ENCODE measurements at regions not wholly inside any gene's neighbourhood (a gene's known extent, or its start where the extent isn't known, plus 50 kb on each side); places are given as distances from the start of the nearest gene placed in this dataset.

DNA sequence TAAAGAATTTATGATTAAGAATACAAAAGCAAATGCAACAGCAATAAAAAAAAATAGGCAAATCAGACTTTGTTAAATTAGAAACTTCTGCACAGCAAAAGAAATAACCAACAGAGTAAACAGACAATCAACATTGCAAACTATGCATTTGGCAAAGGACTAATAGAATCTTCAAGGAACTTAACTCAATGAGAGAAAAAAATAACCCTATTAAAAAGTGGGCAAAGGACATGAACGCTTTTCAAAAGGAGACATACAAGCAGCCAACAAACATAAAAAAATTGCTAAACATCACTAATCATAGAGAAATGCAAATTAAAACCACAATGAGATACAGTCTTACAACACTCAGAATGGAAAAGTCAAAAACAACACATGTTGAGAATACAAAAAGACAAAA, 166.0 kb upstream of the DSEL start:
- TF ChIP-seq, protein P1, sequence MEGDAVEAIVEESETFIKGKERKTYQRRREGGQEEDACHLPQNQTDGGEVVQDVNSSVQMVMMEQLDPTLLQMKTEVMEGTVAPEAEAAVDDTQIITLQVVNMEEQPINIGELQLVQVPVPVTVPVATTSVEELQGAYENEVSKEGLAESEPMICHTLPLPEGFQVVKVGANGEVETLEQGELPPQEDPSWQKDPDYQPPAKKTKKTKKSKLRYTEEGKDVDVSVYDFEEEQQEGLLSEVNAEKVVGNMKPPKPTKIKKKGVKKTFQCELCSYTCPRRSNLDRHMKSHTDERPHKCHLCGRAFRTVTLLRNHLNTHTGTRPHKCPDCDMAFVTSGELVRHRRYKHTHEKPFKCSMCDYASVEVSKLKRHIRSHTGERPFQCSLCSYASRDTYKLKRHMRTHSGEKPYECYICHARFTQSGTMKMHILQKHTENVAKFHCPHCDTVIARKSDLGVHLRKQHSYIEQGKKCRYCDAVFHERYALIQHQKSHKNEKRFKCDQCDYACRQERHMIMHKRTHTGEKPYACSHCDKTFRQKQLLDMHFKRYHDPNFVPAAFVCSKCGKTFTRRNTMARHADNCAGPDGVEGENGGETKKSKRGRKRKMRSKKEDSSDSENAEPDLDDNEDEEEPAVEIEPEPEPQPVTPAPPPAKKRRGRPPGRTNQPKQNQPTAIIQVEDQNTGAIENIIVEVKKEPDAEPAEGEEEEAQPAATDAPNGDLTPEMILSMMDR (IDR thresholded peaks at IDR 0.05; ENCODE audit: insufficient read depth, low read length, poor library complexity, severe bottlenecking), result no peak

DNA sequence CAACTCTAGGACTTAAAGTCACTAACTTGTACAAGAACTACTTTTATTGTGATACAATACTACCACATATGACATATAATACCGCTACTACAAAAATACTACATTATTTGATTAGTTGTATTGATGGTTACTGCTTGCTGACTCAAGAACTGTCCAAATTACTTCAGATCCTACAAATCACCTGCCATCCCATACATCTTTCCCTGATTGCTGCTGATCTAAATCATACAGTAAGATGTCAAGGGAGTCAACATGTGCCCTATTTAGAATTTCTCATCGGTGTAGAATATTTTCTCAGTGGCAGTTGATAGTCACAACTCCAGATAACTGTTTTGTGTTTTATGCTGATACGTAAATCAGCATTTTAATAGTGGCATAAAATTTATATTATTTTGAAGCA, 161.0 kb upstream of the DSEL start:
- no peak for DNase-seq (ENCODE audit: extremely low read depth, insufficient read length)
- TF ChIP-seq, protein P1 (IDR thresholded peaks at IDR 0.05; ENCODE audit: insufficient read depth, low read length, poor library complexity, severe bottlenecking), result no peak
- no peaks in the 10 kb centered on the region for H3K27me3 ChIP-seq (replicated peaks; ENCODE audit: control insufficient read depth, insufficient read depth, low read length)
- no peak overlapping the region for H3K4me3 ChIP-seq (replicated peaks; ENCODE audit: low read depth, low read length)
- H3K36me3 ChIP-seq (ENCODE audit: control insufficient read depth, insufficient read depth, low read length), result no peaks in the 10 kb centered on the region

More for the DNA sequence above, 166.0 kb upstream of the DSEL start:
- H3K4me3 ChIP-seq (replicated peaks; ENCODE audit: low read depth, low read length), result no peak overlapping the region
- no peaks in the 10 kb centered on the region for H3K27me3 ChIP-seq (replicated peaks; ENCODE audit: control insufficient read depth, insufficient read depth, low read length)
- DNase-seq (ENCODE audit: extremely low read depth, insufficient read length), result no peak
- H3K36me3 ChIP-seq (ENCODE audit: control insufficient read depth, insufficient read depth, low read length), result no peaks in the 10 kb centered on the region

DNA sequence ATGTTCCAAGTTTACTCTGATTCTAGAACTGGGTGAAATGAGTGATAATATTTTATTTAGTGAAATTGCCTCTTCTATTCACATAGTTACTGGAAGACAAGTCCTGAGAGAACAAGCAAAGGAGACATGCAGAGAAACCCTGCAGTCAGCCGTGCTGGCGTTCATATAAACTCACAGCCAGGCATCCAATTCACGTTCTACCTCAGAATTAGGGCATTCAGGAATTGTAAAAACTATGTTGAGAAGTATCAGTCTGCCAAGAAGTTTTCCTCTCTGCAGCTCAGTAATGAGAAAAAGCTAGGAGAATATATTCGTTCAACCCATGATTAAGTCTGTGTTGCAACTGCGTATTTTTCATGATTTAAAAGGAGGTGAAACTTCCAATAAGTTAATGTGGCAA, 156.2 kb upstream of the DSEL start:
- Histone ChIP-seq H3K36me3 (ENCODE audit: control insufficient read depth, insufficient read depth, low read length) (no peaks in the 10 kb centered on the region), H3K4me3 (replicated peaks; ENCODE audit: low read depth, low read length) (no peak overlapping the region), H3K27me3 (replicated peaks; ENCODE audit: control insufficient read depth, insufficient read depth, low read length) (no peaks in the 10 kb centered on the region)
- no peak for DNase-seq (ENCODE audit: extremely low read depth, insufficient read length)
- TF ChIP-seq, protein P1 (IDR thresholded peaks at IDR 0.05; ENCODE audit: insufficient read depth, low read length, poor library complexity, severe bottlenecking), result no peak

DNA sequence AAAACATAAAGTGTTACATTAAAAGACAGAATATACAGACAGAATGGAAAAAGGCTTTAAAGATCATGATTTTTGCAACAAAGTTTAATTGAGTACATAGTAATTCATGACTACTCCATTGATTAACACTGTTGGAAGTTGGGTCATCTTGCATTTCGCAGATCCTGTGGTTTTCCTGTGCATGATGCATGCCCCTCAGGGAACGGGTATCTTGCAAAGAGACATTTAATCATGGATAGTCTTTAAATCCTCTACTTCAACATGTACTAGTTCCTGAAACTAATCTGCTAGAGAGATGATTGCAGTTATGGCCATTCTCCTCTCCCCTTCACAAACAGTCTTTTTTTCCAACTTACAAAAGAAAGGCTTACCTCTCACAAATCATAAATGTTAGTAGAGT, 155.6 kb upstream of the DSEL start:
- Histone ChIP-seq H3K36me3 (ENCODE audit: control insufficient read depth, insufficient read depth, low read length) (no peaks in the 10 kb centered on the region), H3K27me3 (replicated peaks; ENCODE audit: control insufficient read depth, insufficient read depth, low read length) (no peaks in the 10 kb centered on the region), H3K4me3 (replicated peaks; ENCODE audit: low read depth, low read length) (no peak overlapping the region)
- TF ChIP-seq, protein P1 (IDR thresholded peaks at IDR 0.05; ENCODE audit: insufficient read depth, low read length, poor library complexity, severe bottlenecking), result no peak
- DNase-seq (ENCODE audit: extremely low read depth, insufficient read length), result no peak

DNA sequence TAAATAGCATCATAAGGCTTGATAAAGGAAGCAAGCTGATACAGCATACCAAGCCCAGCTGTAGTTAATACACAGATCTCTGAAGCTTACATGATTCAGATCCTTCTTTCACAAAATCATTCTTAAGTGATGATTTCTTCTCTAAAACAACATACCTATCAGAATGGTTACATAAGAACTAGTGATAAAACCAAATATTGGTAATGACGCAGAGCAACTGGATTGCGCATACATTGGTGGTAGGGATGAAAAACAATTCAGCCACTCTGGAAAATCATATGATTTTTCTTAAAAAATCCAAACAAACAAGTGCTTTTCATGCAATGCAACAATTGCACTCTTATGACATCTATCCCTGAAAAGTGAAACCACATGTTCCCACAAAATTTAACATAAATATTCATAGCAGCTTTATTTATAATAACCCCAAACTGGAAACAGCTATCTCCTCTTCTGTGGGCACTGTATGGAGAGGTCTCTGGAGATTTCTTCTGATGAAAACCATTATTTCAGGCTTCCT, 153.6 kb upstream of the DSEL start:
- Histone ChIP-seq H3K27me3 (replicated peaks; ENCODE audit: control insufficient read depth, insufficient read depth, low read length) (no peaks in the 10 kb centered on the region), H3K4me3 (replicated peaks; ENCODE audit: low read depth, low read length) (no peak overlapping the region), H3K36me3 (ENCODE audit: control insufficient read depth, insufficient read depth, low read length) (no peaks in the 10 kb centered on the region)
- TF ChIP-seq, protein P1 (IDR thresholded peaks at IDR 0.05; ENCODE audit: insufficient read depth, low read length, poor library complexity, severe bottlenecking), result no peak
- DNase-seq (ENCODE audit: extremely low read depth, insufficient read length), result no peak

DNA sequence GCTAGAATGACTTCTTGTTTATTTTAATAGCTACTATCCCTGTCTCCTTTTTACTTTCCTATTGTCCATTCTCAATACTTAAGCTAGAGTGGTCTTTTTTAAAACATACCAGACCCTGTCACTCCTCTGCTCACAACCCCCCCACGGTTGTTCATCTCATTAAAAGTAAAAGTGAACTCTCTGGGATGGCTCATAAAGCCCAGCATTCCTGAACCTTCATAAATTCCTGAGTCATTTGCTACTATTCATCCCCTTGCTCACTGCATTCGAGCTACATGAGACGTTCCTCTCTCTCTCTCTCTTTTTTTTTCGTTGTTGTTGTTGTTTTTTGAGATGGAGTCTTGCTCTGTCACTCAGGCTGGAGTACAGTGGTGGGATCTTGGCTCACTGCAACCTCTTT, 148.7 kb upstream of the DSEL start:
- H3K27me3 ChIP-seq (replicated peaks; ENCODE audit: control insufficient read depth, insufficient read depth, low read length), result no peaks in the 10 kb centered on the region
- no peak overlapping the region for H3K4me3 ChIP-seq (replicated peaks; ENCODE audit: low read depth, low read length)
- TF ChIP-seq, protein P1 (IDR thresholded peaks at IDR 0.05; ENCODE audit: insufficient read depth, low read length, poor library complexity, severe bottlenecking), result no peak
- H3K36me3 ChIP-seq (ENCODE audit: control insufficient read depth, insufficient read depth, low read length), result no peaks in the 10 kb centered on the region
- no peak for DNase-seq (ENCODE audit: extremely low read depth, insufficient read length)

Measured in GM06990 (cell line).